ENCODE measurements at regions not wholly inside any gene's neighbourhood (a gene's known extent, or its start where the extent isn't known, plus 50 kb on each side); places are given as distances from the start of the nearest gene placed in this dataset.
A peak's percentile ranks its signal among the peaks of the same experiment; 100 is the strongest.
"Not testable (repeated sequence)": the region's sequence is repeated elsewhere in the genome, so short reads cannot be mapped to it uniquely, and the experiment has no call there.

DNA sequence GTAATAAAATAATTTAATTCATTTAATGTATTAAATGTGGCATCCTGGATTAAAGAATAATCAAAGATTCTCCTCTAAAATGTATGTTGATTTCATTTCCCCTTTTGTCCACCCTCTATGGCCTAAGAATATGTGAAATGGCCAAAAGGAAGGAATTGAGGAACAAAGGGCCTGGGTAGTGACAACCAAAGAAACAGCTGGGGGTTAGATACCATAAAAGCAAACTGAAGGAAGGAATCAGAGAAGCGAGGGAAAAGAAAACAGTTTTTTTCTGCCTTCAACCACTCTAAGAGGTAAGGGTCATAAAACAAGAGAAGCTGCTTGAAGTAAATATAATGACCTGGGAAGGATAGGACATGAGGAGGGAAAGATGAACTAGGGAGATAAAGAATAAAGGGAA lies 139.3 kb downstream of the FAM76B start:
- no peak for DNase-seq (ENCODE audit: low spot score)

DNA sequence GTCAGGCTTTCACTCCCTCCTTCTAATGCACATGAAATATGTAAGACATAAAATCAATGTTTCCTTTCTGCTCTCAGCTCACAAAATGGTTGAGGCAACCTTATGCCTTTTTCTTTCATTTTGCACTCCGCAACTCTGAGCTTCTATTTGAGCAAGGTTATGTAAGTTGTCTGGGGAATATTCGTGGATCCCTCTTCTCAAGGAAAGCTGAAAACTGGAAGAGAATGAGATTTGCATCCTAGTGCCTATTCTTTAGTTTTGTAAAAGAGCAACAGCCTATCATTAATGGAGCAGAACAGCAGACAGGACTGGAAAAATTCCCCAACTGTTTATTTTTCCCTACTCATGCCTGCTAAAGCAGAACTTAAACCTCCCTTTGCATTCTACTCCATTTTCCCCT lies 141.7 kb downstream of the FAM76B start:
- DNase-seq (ENCODE audit: low spot score) = no peak

DNA sequence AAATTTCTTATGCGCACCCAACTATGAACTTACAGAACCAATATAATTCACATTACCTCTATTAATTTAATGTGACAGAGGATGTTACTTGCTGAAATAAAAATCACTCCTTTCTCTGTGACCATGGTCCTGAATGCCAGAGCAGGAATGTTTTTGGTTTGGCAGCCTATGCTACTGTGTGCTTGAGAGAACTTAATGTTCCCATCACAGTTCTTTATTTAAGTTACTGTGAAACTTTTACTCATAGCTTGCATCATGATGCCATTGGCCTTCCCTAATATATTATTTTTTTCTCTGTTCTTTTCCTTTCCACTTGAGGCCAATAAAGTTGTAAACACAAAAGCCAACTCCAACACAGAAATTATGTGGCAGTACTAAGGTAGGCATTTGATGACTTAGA lies 142.2 kb downstream of the FAM76B start:
- DNase-seq (ENCODE audit: low spot score) = no peak

DNA sequence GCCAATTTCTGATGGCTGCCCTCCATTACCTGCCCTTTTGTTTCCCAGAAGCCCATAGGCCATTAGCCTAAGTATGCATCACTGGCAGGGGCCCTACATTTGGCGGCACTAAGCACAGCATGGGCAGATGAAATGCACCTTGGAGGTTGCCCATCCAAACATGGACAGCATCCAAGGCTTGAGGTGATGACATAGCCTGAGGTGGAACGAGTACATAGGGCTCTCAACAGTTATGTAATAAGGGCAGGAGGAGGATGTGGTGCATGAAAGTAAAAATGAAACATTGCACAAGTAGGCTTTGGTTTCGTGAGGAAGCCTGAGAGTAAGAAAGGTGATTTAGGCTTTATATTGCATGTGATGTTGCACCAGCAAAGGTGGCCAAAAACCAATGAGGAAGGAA lies 148.1 kb downstream of the FAM76B start:
- DNase-seq (ENCODE audit: low spot score) = peak; percentile 68

DNA sequence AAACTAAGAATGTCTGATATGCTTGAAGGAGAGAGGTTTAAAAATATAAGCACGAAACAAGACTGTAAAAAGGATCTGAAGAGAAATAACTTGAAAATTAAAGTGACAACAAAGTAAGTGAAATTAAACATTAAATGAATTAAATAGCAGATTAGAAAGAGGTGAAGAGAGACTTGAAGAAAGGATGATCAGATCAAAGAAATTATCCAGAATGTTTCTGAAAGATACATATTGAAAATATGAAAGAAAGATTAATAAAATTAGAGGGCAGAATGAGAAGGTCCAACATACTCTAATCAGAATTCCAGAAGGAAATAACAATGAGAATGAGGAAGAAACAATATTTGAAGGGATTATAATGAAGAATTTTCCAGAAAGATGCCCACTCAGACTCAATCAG lies 151.1 kb downstream of the FAM76B start:
- no peak for DNase-seq (ENCODE audit: low spot score)

DNA sequence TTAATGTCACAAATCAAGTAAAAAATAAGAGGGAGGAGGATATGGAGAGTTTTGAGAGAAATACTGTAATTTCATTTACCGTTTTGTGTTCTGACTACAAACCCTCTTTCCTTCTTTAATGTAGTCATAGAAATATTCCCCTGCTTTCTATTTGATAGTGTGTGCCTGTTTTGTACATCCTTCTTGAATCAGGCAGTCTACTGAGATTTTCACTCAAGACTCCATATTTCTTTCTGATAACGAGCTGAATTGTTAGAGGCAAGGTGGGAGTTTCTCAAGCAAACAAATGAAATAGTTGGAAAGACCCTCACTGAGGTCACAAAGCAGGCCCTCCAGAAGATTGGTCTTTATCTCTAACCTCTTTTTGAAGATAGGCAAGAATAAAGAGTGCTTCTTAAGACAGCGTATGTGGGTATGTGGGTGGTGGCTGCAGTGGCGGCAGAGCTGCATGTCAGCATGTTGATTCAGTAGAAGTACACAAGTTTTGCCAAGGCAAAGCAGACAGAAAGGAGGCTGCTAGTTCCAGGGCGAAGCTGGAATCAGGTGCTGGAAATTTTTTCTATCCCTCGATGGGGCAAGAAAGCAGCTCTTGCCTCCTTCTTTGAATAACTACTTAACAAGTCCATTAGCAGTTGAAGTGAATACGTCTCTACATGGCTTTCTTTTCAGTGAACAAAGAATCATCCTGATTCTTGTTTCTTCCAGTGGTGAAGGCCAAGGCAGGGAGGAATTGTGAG lies 164.2 kb downstream of the FAM76B start:
- no peak for DNase-seq (ENCODE audit: low spot score)

DNA sequence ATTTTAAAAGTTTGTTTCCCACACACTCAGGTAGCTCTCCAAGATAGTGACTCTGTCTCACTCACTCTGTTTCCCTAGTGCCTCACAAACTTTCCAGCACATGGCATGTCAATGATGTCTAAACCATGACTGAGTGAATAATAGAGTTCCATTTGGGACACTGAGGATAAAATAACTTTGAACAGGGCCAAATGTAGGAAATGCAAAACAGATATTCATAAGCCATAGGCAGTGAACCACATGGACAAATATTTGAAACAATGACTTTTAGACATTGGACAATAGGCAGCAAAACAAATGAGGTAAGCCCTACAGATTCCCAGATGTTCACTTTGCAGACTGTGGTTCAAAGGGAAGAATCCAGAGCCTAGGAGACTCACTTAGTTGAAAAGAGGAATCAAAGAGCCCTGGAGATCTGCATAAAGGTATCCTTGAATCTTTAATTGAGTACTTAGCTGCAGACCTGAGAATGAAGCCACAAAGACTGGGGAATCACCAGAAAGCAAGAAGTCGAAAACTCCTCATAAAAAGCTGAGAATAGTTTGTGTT lies 173.3 kb downstream of the FAM76B start:
- no peak for DNase-seq (ENCODE audit: low spot score)

DNA sequence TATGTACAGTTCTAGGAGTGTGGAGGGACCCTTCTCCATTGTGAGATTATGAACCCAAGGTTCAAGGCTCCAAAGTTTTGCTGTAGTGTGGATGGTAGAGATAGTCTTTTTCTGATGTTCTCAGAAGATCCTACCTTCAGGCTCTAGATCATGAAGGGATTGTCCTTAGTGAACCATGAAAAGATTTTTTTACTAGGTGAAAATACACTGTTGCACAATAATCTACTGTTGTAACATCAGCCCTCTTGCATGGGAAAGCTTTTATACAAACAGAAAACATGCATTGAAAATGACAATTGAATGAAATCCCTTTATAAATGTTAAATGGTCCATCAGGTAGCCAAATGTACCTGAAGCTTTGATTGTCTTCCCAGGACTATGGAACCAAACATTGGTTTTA lies 177.8 kb downstream of the FAM76B start:
- no peak for DNase-seq (ENCODE audit: low spot score)

DNA sequence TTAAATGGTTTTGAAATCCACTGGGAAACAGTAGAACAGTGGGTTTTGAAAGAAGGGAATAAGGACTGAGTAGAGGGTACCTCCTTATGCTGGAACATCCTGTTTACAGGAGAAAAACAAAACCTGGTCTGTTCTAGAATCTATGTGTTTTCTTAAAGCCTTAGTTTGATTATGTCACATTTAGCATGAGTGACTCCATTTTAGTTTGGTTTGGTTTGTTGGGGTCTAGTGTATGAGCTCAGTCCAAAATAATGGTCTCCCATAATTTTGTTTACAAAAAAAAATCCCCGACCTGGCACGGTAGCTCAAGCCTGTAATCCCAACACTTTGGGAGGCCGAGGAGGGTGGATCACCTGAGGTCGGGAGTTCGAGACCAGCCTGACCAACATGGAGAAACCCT lies 179.4 kb downstream of the FAM76B start:
- DNase-seq (ENCODE audit: low spot score) = not testable (repeated sequence)

DNA sequence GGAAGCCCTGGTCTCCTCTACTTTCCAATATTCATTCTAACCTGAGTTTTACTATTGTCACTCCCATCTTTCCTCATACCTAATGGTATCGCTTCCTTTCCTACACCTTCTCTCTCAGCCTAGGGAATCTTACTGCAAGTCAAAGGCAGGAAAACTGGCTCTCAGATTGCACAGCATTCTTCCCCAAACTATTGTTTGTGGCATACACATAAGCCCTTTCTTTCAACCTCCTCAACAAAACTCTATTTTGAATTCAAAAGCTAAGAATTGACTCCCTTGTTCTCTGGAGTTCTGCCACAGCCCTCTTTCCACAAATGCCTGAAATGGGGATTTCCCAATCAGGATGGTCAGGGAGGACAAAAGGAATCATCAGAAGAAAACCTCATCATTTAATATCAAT lies 181.5 kb downstream of the FAM76B start:
- DNase-seq (ENCODE audit: low spot score) = no peak

DNA sequence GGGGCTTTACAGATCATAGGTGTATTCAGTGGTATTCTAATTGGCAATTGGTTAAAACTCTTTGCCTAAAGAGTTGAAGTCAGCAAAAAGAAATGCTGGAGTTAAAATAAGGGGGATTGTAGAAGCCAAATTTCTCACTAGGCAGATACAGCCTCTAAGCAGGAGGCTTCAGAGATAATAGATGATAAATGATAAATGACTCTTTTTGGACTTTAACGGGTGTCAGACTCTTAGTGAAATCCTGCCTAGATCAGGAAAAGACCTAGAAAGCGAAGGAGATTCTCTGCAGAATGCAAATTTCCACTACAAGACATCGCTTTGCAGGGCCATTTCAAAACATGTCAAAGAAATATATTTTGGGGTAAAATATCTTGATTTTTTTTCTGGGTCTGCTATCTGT lies 182.8 kb downstream of the FAM76B start:
- no peak for DNase-seq (ENCODE audit: low spot score)

DNA sequence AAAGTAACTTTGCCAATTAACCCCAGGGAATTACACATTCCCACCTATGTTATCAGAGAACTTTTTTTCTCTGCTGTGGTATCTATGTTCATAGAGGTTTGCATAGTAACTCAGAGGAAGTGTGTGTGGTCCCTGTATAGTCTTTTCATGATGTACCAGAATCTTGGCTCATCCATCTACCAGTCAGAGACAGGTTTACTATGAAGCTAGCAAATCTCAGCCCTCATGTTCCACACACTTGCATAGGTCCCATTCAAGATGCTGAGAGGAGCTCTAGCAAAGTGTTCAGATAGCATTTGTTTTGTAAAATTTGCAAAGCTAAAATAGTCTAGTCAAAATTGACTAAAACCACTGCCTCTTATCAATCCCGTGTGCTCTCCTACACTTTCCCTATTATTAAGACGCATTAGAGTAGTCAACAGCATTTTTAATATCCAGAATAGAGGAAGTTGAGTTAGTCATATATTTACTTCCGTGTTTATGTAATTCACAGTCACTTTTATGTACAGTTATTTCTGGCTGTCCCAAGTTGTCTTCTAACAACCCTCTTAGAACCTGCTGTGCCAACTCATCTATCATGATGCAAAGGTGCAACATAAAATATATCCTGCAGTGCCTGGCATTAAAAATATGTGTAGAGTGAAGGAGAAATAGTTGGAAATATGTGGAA lies 184.2 kb downstream of the FAM76B start:
- DNase-seq (ENCODE audit: low spot score) = no peak

DNA sequence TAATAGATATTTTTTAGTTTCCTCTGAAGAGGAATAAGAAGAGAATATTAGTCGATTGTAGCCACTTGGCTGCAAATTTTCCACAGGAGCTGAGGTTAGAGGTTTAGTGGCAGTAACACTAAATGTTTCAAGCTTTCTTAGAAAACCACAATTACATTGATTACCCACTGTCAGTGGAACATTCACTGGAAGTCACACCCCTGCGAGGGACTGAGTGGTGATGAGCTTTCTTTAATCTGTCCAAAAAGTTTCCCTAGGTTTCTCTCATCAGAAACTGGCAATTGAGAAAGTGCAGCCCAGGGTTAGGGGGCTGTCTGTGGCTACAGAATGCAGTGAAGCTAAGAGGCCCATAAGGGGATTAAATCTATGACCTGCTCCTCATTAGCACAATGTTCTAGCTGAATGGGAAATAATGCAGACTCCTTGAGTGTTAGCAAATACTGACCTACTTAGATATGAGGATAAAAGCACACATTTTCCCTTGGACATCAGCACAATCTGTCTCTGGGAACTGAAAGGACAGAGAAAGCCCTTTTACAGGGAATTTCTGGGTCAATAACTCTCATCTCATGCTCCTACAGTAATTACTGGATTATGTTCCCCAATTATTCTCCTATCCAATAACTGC lies 189.5 kb downstream of the FAM76B start:
- no peak for DNase-seq (ENCODE audit: low spot score)

DNA sequence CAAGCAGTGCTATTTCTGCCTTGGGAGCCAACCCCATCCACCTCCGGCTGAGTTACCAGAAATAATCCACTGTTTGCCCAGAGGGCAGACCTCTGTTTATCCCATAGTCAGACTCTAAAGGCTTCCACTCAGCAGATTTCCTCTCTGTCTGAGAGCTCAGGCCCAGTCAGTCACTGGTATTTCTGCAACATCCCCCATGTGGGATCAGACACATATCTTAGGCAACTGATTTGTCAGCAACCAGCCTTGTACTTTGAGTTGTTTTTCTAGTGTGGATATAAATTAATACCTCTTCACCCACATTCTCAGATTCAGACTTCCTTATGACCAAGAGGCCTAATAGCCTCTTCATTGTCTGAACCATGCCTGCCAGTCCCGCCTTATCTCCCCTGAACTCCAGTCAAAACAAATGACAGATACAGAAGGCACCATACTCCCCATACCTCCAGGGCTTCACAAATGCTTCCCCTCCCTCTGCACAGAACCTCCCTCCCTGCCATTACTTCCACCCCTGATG lies 193.6 kb downstream of the FAM76B start:
- DNase-seq (ENCODE audit: low spot score) = no peak

DNA sequence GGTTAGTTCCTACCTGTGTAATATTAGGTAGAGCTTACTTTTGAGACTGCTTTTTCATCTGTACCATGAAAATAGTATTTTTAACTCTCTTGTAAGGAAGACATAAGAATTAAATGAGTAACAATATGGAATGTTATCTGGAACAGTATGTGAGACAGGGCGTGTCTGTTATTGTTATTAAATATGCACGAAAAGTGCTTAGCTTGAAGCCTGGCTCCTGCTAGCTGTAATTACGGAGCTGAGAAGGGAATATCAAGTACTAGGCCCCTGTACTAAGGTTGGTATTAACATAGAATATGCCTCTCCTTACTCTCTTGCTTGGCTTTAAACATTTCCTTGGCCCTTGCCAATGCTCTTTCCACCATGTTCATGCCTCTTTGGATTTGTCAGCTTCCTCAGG lies 194.0 kb downstream of the FAM76B start:
- no peak for DNase-seq (ENCODE audit: low spot score)

DNA sequence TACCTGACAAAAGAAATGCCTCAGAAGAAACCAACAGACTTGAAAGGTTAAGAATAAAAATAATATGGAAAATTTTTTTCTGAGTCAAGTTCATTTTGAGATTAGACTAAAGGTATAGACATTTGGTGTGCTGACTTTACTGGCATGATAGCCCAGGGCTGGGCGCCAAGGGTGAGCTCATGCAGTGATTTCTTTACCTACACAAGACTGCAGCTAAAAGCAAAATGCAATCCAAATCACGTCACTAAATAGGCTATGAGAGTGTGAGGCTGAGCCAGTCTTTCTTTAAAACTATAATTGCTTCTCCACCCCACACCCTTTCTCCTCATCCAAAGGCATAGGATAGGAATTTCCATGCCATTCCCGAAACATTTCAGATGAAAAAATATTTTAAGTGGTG lies 196.5 kb downstream of the FAM76B start:
- no peak for DNase-seq (ENCODE audit: low spot score)

DNA sequence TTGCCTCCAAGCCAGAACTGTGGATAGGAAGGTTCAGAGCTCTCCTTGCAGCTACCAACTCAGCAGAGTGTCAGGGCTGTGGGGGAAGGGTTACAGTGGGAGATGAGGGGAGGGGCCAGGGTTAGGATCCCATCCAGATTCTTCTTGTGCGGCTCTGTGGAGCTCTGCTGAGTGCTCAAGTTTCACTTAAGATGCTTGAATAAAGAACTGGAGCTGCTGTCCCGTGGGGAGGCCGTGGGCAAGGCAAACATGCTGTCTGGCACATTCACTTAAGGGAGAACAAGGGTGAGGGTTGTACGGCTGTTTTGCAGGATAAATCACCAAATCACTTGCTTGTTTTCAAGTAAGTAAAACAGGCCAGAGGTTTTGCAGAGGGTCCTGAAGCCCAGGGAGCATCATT lies 197.1 kb downstream of the FAM76B start:
- DNase-seq (ENCODE audit: low spot score) = no peak

DNA sequence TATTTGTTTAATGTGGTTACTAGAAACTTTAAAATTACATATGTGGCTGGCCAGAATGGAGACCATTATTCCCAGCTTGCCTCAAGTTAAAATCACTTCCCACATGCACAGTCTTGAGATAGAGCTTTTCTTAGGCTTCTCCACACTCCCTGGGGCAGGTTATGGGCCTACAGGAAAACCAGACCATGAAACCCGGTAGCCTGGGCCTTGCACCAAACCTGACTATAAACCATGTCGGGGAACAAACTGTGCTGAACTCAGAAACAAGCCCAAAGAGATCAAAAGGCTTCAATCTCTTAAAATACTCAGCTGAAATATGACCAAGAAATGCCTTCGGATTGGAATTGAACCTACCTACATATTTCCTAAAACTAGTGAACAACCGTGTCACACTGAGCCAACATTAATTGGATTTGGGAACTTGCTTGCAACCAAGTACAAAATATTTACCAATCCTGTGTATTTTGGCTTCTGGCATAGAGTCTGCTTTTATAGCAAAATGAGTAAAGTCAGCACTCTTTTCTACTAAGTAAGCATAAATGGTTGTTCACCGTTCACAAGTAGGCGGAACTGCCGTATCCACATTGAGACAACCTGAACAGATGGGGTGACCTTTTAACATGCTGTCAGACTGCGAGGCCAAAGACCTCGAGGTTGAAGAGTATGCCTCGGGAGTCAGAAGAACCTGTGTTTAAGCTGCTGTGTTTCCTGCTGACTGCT lies 199.5 kb downstream of the FAM76B start:
- DNase-seq (ENCODE audit: low spot score) = no peak

DNA sequence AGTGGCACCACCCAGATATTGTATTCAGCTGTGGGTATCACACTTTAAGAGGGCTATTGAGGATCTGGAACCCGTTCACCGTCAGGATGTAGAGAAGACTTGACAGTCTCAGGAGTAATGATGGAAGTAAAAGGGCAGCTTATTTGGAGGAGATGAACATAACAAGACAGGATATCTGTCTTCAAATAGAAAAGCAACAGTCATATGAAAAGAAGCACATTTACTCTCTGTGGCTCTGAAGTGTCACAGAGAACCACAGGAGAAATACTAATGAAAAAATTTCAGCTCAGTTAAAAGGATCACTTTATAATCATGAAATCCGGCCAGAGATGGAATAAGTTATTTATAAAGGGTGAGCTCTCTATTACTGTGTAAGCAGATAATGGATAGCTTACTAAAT lies 200.8 kb downstream of the FAM76B start:
- DNase-seq (ENCODE audit: low spot score) = no peak

DNA sequence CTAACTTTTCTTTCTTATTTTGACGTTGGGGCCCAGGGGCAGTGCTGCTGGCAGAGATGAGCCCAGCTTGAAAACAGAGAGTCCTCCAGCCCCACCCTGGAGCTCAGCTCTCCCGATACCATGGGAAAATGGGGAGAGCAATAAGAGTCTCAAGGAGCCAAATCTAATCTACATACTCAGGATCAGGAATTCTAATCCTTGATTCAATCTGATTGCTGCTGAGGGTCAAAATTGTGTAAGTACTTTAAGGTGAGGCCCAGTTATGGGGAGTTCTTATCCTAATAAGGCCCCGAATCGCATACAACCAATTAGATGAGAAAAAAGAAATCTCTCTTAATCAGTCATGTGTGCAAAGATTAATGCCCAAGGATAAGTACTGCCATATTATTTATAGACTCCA lies 202.9 kb downstream of the FAM76B start:
- DNase-seq (ENCODE audit: low spot score) = no peak

DNA sequence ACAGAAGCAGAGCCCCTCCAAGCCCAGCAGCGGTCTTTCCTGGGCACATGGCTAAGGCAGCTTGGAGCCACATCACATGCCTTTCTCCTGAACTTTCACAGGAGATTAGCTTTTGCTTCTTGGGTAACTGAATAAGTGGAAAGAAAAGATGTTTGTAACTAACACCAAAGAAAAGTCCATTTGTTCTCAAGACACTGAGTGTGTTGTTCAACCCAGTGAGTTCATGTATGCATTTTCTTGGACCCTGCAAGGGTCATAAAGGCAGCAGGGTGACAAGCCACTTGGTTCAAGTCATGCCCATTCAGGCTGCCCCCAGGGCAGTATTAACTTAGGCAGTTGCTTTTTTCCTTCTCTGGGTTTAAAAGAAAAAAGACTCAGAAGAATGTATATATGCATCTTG lies 203.4 kb downstream of the FAM76B start:
- no peak for DNase-seq (ENCODE audit: low spot score)

DNA sequence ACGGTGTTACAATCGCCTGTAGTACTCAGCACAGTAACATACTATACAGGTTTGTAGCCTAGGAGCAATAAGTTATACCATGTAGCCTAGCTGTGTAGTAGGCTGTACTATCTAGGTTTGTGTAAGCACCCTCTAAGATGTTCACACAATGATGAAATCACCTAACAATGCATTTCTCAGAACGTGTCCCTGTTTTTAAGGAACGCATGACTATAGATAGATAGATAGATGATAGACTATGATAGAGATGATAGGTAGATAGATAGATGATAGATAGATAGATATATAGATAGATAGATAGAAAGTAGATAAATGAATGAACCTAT lies 203.9 kb downstream of the FAM76B start:
- no peak for DNase-seq (ENCODE audit: low spot score)

Data from activated CD4-positive, alpha-beta T cell treated with anti-CD3 and anti-CD28 coated beads, Interleukin-2, Interleukin-4, amounts not matched to agents 100 ng/mL and 50 ng/mL, durations not matched to agents 16 hours and 8 hours (primary cell).